HepG2 (cell line): ENCODE measurements at regions not wholly inside any gene's neighbourhood (a gene's known extent, or its start where the extent isn't known, plus 50 kb on each side); places are given as distances from the start of the nearest gene placed in this dataset.

Experiments used
- BRCA1 ChIP-seq: sonication (generic); formaldehyde crosslinking; IDR thresholded peaks from 2 replicates; pipeline ENCODE4 v1.4.0; 2020; ENCODE audit warnings: missing genetic modification reagents
- FOSL2 ChIP-seq: sonication (generic); formaldehyde crosslinking; IDR thresholded peaks from 2 replicates; pipeline ENCODE4 v1.4.0; 2020; ENCODE audit warnings: missing genetic modification reagents
- LCORL ChIP-seq, 2 experiments: fragments of 450-650 bp in 1 of 2; sonication (generic) in 1 of 2; formaldehyde crosslinking in 1 of 2; IDR thresholded peaks; 2 replicates each; pipeline versions ENCODE4 v1.5.0 to v1.6.1; 2017 to 2020; ENCODE audit warnings: antibody characterized with exemption in 1 of 2, missing genetic modification reagents in 1 of 2
- PHF8 ChIP-seq: sonication (generic); formaldehyde crosslinking; IDR thresholded peaks from 2 replicates; pipeline ENCODE4 v1.5.0; 2020; ENCODE audit warnings: missing genetic modification reagents
- POGZ ChIP-seq: sonication (generic); formaldehyde crosslinking; IDR thresholded peaks from 2 replicates; pipeline ENCODE4 v1.4.0; 2020; ENCODE audit warnings: mild to moderate bottlenecking, missing genetic modification reagents
- SALL2 ChIP-seq: sonication (generic); formaldehyde crosslinking; IDR thresholded peaks from 2 replicates; pipeline ENCODE4 v1.8.1; 2023; ENCODE audit warnings: mild to moderate bottlenecking, missing genetic modification reagents, inconsistent platforms
- SMC3 ChIP-seq: IDR thresholded peaks from 2 replicates; pipeline ENCODE4 v1.6.1; 2011; ENCODE audit warnings: low read length, improper control_type of control experiment
- YY1 ChIP-seq: IDR thresholded peaks from 2 replicates; pipeline ENCODE4 v1.6.1; 2011; ENCODE audit warnings: low read length, low read depth, moderate library complexity, mild to moderate bottlenecking; ENCODE audit not compliant: insufficient read depth, insufficient replicate concordance
- ZNF292 ChIP-seq: sonication (generic); formaldehyde crosslinking; IDR thresholded peaks from 2 replicates; pipeline ENCODE4 v1.8.1; 2022; ENCODE audit warnings: mild to moderate bottlenecking, low read depth, missing genetic modification reagents, borderline replicate concordance
- ZNF354B ChIP-seq: sonication (generic); formaldehyde crosslinking; IDR thresholded peaks from 2 replicates; pipeline ENCODE4 v1.8.0; 2022; ENCODE audit warnings: mild to moderate bottlenecking, missing genetic modification reagents
- ZNF616 ChIP-seq: sonication (generic); formaldehyde crosslinking; IDR thresholded peaks from 2 replicates; pipeline ENCODE4 v1.5.0; 2020; ENCODE audit warnings: low read depth, mild to moderate bottlenecking, missing genetic modification reagents
- ZNF747 ChIP-seq: sonication (generic); formaldehyde crosslinking; IDR thresholded peaks from 2 replicates; pipeline ENCODE4 v1.8.1; 2023; ENCODE audit warnings: missing genetic modification reagents, mild to moderate bottlenecking, borderline replicate concordance
- ZNF816 ChIP-seq: sonication (generic); formaldehyde crosslinking; IDR thresholded peaks from 2 replicates; pipeline ENCODE4 v1.8.0; 2022; ENCODE audit warnings: missing genetic modification reagents, mild to moderate bottlenecking, borderline replicate concordance
- TF ChIP-seq, protein P1 (sequence below): sonication (generic); IDR thresholded peaks from 2 replicates; pipeline ENCODE4 v1.6.1; 2016; ENCODE audit warnings: low read depth, borderline replicate concordance
- TF ChIP-seq, protein P2 (sequence below): sonication (generic); formaldehyde crosslinking; IDR thresholded peaks from 2 replicates; pipeline ENCODE4 v1.5.1; 2020; ENCODE audit warnings: mild to moderate bottlenecking, missing genetic modification reagents, moderate library complexity
- TF ChIP-seq, protein P3 (sequence below): sonication (generic); formaldehyde crosslinking; IDR thresholded peaks from 2 replicates; pipeline ENCODE4 v1.5.0; 2020; ENCODE audit warnings: mild to moderate bottlenecking, missing genetic modification reagents, borderline replicate concordance

DNA sequence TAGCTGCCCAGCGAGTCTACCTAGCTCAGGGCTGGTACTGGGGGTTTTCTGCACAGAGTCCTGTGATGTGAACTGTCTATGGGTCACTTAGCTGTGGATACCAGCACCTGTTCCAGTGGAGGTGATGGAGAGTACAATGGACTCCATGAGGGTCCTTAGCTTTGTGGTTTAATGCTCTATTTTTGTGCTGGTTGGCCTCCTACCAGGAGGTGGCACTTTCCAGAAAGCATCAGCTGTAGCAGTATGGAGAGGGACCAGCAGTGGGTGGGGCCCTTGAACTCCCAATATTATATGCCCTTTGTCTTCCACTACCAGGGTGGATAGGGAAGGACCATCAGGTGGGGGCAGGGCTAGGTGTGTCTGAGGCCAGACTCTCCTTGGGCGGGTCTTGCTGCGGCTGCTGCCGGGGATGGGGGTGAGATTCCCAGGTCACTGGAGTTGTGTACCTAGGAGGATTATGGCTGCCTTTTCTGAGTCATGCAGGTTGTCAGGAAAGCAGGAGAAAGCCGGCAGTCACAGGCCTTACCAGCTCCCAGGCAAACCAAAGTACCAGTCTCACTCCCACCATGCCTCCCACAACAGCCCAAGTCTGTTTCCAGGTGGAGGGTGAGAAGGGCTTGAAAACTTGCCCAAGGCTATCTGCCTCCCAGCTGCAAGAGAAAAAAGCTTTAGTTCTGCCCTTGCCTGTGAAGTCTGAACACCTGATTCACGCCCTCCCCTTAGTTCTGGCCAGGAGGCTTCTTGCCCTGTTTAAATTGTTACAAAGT is 163.0 kb upstream of the NUDT4 start (continued):
- TF ChIP-seq LCORL (IDR thresholded peaks at IDR 0.05) (no peak), LCORL (CRISPR knock-in tag; IDR thresholded peaks at IDR 0.05) (0 out of 2 replicates have a peak, but pooled peaks have one; percentile 28), ZNF354B (no peak), PHF8 (CRISPR knock-in tag) (0 out of 2 replicates have a peak, but pooled peaks have one; percentile 7), ZNF747 (CRISPR knock-in tag) (no peak), ZNF292 (CRISPR knock-in tag) (peak; percentile 50; the same call in 1 of the 2 replicates), ZNF616 (CRISPR knock-in tag) (no peak), SMC3 (peak; percentile 37; the same call in 1 of the 2 replicates), ZNF816 (CRISPR knock-in tag) (0 out of 2 replicates have a peak, but pooled peaks have one; percentile 34), FOSL2 (0 out of 2 replicates have a peak, but pooled peaks have one; percentile 8), YY1 (peak; percentile 10), BRCA1 (CRISPR knock-in tag) (no peak), POGZ (CRISPR knock-in tag) (peak; percentile 47), SALL2 (no peak)
- TF ChIP-seq, protein P1, sequence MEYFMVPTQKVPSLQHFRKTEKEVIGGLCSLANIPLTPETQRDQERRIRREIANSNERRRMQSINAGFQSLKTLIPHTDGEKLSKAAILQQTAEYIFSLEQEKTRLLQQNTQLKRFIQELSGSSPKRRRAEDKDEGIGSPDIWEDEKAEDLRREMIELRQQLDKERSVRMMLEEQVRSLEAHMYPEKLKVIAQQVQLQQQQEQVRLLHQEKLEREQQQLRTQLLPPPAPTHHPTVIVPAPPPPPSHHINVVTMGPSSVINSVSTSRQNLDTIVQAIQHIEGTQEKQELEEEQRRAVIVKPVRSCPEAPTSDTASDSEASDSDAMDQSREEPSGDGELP = peak; percentile 35; the same call in 1 of the 2 replicates
- TF ChIP-seq, protein P2, sequence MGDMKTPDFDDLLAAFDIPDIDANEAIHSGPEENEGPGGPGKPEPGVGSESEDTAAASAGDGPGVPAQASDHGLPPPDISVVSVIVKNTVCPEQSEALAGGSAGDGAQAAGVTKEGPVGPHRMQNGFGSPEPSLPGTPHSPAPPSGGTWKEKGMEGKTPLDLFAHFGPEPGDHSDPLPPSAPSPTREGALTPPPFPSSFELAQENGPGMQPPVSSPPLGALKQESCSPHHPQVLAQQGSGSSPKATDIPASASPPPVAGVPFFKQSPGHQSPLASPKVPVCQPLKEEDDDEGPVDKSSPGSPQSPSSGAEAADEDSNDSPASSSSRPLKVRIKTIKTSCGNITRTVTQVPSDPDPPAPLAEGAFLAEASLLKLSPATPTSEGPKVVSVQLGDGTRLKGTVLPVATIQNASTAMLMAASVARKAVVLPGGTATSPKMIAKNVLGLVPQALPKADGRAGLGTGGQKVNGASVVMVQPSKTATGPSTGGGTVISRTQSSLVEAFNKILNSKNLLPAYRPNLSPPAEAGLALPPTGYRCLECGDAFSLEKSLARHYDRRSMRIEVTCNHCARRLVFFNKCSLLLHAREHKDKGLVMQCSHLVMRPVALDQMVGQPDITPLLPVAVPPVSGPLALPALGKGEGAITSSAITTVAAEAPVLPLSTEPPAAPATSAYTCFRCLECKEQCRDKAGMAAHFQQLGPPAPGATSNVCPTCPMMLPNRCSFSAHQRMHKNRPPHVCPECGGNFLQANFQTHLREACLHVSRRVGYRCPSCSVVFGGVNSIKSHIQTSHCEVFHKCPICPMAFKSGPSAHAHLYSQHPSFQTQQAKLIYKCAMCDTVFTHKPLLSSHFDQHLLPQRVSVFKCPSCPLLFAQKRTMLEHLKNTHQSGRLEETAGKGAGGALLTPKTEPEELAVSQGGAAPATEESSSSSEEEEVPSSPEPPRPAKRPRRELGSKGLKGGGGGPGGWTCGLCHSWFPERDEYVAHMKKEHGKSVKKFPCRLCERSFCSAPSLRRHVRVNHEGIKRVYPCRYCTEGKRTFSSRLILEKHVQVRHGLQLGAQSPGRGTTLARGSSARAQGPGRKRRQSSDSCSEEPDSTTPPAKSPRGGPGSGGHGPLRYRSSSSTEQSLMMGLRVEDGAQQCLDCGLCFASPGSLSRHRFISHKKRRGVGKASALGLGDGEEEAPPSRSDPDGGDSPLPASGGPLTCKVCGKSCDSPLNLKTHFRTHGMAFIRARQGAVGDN (CRISPR knock-in tag) = peak; percentile 52
- TF ChIP-seq, protein P3, sequence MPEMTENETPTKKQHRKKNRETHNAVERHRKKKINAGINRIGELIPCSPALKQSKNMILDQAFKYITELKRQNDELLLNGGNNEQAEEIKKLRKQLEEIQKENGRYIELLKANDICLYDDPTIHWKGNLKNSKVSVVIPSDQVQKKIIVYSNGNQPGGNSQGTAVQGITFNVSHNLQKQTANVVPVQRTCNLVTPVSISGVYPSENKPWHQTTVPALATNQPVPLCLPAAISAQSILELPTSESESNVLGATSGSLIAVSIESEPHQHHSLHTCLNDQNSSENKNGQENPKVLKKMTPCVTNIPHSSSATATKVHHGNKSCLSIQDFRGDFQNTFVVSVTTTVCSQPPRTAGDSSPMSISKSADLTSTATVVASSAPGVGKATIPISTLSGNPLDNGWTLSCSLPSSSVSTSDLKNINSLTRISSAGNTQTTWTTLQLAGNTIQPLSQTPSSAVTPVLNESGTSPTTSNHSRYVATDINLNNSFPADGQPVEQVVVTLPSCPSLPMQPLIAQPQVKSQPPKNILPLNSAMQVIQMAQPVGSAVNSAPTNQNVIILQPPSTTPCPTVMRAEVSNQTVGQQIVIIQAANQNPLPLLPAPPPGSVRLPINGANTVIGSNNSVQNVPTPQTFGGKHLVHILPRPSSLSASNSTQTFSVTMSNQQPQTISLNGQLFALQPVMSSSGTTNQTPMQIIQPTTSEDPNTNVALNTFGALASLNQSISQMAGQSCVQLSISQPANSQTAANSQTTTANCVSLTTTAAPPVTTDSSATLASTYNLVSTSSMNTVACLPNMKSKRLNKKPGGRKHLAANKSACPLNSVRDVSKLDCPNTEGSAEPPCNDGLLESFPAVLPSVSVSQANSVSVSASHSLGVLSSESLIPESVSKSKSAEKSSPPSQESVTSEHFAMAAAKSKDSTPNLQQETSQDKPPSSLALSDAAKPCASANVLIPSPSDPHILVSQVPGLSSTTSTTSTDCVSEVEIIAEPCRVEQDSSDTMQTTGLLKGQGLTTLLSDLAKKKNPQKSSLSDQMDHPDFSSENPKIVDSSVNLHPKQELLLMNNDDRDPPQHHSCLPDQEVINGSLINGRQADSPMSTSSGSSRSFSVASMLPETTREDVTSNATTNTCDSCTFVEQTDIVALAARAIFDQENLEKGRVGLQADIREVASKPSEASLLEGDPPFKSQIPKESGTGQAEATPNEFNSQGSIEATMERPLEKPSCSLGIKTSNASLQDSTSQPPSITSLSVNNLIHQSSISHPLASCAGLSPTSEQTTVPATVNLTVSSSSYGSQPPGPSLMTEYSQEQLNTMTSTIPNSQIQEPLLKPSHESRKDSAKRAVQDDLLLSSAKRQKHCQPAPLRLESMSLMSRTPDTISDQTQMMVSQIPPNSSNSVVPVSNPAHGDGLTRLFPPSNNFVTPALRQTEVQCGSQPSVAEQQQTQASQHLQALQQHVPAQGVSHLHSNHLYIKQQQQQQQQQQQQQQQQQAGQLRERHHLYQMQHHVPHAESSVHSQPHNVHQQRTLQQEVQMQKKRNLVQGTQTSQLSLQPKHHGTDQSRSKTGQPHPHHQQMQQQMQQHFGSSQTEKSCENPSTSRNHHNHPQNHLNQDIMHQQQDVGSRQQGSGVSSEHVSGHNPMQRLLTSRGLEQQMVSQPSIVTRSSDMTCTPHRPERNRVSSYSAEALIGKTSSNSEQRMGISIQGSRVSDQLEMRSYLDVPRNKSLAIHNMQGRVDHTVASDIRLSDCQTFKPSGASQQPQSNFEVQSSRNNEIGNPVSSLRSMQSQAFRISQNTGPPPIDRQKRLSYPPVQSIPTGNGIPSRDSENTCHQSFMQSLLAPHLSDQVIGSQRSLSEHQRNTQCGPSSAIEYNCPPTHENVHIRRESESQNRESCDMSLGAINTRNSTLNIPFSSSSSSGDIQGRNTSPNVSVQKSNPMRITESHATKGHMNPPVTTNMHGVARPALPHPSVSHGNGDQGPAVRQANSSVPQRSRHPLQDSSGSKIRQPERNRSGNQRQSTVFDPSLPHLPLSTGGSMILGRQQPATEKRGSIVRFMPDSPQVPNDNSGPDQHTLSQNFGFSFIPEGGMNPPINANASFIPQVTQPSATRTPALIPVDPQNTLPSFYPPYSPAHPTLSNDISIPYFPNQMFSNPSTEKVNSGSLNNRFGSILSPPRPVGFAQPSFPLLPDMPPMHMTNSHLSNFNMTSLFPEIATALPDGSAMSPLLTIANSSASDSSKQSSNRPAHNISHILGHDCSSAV (CRISPR knock-in tag) = no peak
